KMS-11 (cell line): ENCODE measurements at regions not wholly inside any gene's neighbourhood (a gene's known extent, or its start where the extent isn't known, plus 50 kb on each side); places are given as distances from the start of the nearest gene placed in this dataset.

Source experiments
- H2AFZ ChIP-seq: fragments of 200-600 bp; sonication (generic); 2 replicates; pipeline ENCODE4 v1.6.1; 2016; ENCODE audit warnings: antibody characterized with exemption, mixed run types, low read depth
- H3K27ac ChIP-seq: fragments of 200-600 bp; sonication (generic); 2 replicates; pipeline ENCODE4 v1.6.1; 2016; ENCODE audit warnings: mild to moderate bottlenecking, mixed run types
- H3K27me3 ChIP-seq: fragments of 200-600 bp; sonication (generic); 2 replicates; pipeline ENCODE4 v1.6.1; 2017; ENCODE audit warnings: mild to moderate bottlenecking, low read depth, mixed run types, moderate library complexity; ENCODE audit not compliant: insufficient read depth
- H3K36me3 ChIP-seq: fragments of 200-600 bp; sonication (generic); 2 replicates; pipeline ENCODE4 v1.6.1; 2017; ENCODE audit warnings: mild to moderate bottlenecking, mixed run types; ENCODE audit not compliant: insufficient read depth
- H3K4me1 ChIP-seq: fragments of 200-600 bp; sonication (generic); 2 replicates; pipeline ENCODE4 v1.6.1; 2016; ENCODE audit warnings: mild to moderate bottlenecking, low read depth, mixed run types; ENCODE audit not compliant: poor library complexity, severe bottlenecking
- H3K4me2 ChIP-seq: fragments of 200-600 bp; sonication (generic); 2 replicates; pipeline ENCODE4 v1.7.0; 2016; ENCODE audit warnings: mild to moderate bottlenecking, mixed run types
- H3K4me3 ChIP-seq: fragments of 200-600 bp; sonication (generic); IDR thresholded peaks from 2 replicates; pipeline ENCODE4 v1.6.1; 2017; ENCODE audit warnings: low read depth, low read length, mixed read lengths; ENCODE audit not compliant: insufficient read depth
- H3K79me2 ChIP-seq: fragments of 200-600 bp; sonication (generic); 2 replicates; pipeline ENCODE4 v1.6.1; 2016; ENCODE audit warnings: low read depth, mixed run types; ENCODE audit not compliant: insufficient read depth
- H3K9ac ChIP-seq: fragments of 200-600 bp; sonication (generic); 2 replicates; pipeline ENCODE4 v1.6.1; 2016; ENCODE audit warnings: mild to moderate bottlenecking, mixed run types
- H4K20me1 ChIP-seq: fragments of 200-600 bp; sonication (generic); 2 replicates; pipeline ENCODE4 v1.6.1; 2016; ENCODE audit warnings: mild to moderate bottlenecking, mixed run types; ENCODE audit not compliant: insufficient read depth
- CTCF ChIP-seq: fragments of 200-600 bp; sonication (generic); conservative IDR thresholded peaks from 2 replicates; pipeline ENCODE4 v1.6.1; 2017; ENCODE audit warnings: low read depth, mild to moderate bottlenecking, antibody characterized with exemption, low read length, moderate library complexity, mixed read lengths

- Histone ChIP-seq H3K9ac (no peak overlapping the region), H3K4me2 (no peak overlapping the region), H3K36me3 (no peaks in the 10 kb centered on the region), H3K79me2 (no peaks in the 10 kb centered on the region), H3K27me3 (no peaks in the 10 kb centered on the region), H3K4me3 (no peak overlapping the region), H3K27ac (no peak overlapping the region), H4K20me1 (no peaks in the 10 kb centered on the region), H2AFZ (no peak overlapping the region), H3K4me1 (no peaks in the 10 kb centered on the region)
- TF ChIP-seq CTCF, result no peak
These were observed 432.6 kb downstream of the CYLC2 start for GRCh38 chr9:103427696-103428095.

GRCh38 chr9:103430469-103430868, 435.3 kb downstream of the CYLC2 start:
- no peak for TF ChIP-seq CTCF
- Histone ChIP-seq H2AFZ (no peak overlapping the region), H3K4me2 (no peak overlapping the region), H3K79me2 (no peaks in the 10 kb centered on the region), H3K36me3 (no peaks in the 10 kb centered on the region), H3K27me3 (no peaks in the 10 kb centered on the region), H3K4me3 (no peak overlapping the region), H4K20me1 (no peaks in the 10 kb centered on the region), H3K4me1 (no peaks in the 10 kb centered on the region), H3K9ac (no peak overlapping the region), H3K27ac (no peak overlapping the region)

GRCh38 chr9:103431809-103432208, 436.7 kb downstream of the CYLC2 start:
- Histone ChIP-seq H3K36me3 (no peaks in the 10 kb centered on the region), H2AFZ (no peak overlapping the region), H3K4me3 (no peak overlapping the region), H3K9ac (no peak overlapping the region), H3K4me2 (no peak overlapping the region), H3K4me1 (no peaks in the 10 kb centered on the region), H3K79me2 (no peaks in the 10 kb centered on the region), H3K27ac (no peak overlapping the region), H4K20me1 (no peaks in the 10 kb centered on the region), H3K27me3 (no peaks in the 10 kb centered on the region)
- no peak for TF ChIP-seq CTCF

GRCh38 chr9:103444176-103444575, 449.0 kb downstream of the CYLC2 start:
- Histone ChIP-seq H3K36me3 (no peaks in the 10 kb centered on the region), H3K4me1 (peaks cover 19% of the 10 kb centered on the region), H3K9ac (no peak overlapping the region)

More at GRCh38 chr9:103444176-103444575, 449.0 kb downstream of the CYLC2 start:
- no peaks in the 10 kb centered on the region for H3K27me3 ChIP-seq
- H3K4me3 ChIP-seq, result no peak overlapping the region
- TF ChIP-seq CTCF, result no peak
- H3K27ac ChIP-seq, result no peak overlapping the region
- no peaks in the 10 kb centered on the region for H4K20me1 ChIP-seq
- 0 out of 2 replicates have a peak overlapping the region, but pooled peaks have one; percentile 17 for H2AFZ ChIP-seq
- no peak overlapping the region for H3K4me2 ChIP-seq
- no peaks in the 10 kb centered on the region for H3K79me2 ChIP-seq
